ENCODE measurements at regions not wholly inside any gene's neighbourhood (a gene's known extent, or its start where the extent isn't known, plus 50 kb on each side); places are given as distances from the start of the nearest gene placed in this dataset.

DNA sequence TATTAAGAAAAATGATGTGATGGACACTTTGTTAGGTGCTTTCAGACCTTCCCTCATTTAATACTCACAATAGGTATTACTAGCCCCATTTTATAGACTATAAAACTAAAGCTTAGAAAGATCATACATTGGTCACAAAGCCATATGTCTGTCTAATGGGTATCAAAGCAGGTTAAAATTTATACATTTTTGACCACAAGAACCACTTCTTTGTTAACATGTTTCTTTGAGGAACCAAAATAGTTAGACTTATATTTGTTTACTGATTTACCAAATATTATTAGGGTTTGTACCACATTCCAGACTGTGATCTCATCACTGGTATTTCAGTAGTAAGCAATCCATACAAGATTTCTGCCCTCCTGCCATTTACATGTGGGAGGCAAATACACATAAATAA is 363.3 kb downstream of the NAF1 start:
- H3K36me3 Mint-ChIP-seq (ENCODE audit: unreplicated experiment) = no peaks in the 10 kb centered on the region
- TF ChIP-seq, protein P1, sequence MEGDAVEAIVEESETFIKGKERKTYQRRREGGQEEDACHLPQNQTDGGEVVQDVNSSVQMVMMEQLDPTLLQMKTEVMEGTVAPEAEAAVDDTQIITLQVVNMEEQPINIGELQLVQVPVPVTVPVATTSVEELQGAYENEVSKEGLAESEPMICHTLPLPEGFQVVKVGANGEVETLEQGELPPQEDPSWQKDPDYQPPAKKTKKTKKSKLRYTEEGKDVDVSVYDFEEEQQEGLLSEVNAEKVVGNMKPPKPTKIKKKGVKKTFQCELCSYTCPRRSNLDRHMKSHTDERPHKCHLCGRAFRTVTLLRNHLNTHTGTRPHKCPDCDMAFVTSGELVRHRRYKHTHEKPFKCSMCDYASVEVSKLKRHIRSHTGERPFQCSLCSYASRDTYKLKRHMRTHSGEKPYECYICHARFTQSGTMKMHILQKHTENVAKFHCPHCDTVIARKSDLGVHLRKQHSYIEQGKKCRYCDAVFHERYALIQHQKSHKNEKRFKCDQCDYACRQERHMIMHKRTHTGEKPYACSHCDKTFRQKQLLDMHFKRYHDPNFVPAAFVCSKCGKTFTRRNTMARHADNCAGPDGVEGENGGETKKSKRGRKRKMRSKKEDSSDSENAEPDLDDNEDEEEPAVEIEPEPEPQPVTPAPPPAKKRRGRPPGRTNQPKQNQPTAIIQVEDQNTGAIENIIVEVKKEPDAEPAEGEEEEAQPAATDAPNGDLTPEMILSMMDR (IDR thresholded peaks at IDR 0.05) = no peak
- H3K4me3 Mint-ChIP-seq (ENCODE audit: unreplicated experiment) = no peak overlapping the region
- H3K9me3 Mint-ChIP-seq (ENCODE audit: unreplicated experiment) = peaks cover 9% of the 10 kb centered on the region
- H3K27me3 Mint-ChIP-seq (ENCODE audit: unreplicated experiment) = no peaks in the 10 kb centered on the region
- no peaks in the 10 kb centered on the region for H3K4me1 Mint-ChIP-seq (ENCODE audit: unreplicated experiment)
- no peak overlapping the region for H3K27ac Mint-ChIP-seq (ENCODE audit: unreplicated experiment)
- no peak for DNase-seq (ENCODE audit: extremely low spot score, unreplicated experiment)

DNA sequence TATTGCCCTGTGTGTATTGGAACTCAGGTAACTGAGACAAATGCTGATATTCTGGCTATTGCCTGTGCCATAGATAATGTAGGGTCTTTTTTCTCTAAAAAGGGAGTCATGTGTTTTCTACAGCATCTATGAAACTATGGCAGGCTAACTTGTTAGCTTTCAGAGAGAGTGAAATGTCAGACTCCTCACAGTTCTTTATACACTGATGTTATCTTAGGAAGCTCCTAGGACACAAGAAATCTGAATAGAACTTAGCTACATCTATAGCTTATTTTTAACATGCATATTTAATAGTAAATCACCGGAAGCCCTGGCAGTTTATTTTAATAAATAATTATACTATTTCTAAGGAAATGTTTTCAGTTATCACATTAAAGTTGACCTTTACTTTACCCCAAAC is 369.6 kb downstream of the NAF1 start:
- no peak overlapping the region for H3K4me3 Mint-ChIP-seq (ENCODE audit: unreplicated experiment)
- H3K27me3 Mint-ChIP-seq (ENCODE audit: unreplicated experiment) = peaks cover 14% of the 10 kb centered on the region
- H3K4me1 Mint-ChIP-seq (ENCODE audit: unreplicated experiment) = no peaks in the 10 kb centered on the region
- H3K27ac Mint-ChIP-seq (ENCODE audit: unreplicated experiment) = no peak overlapping the region
- peaks cover 9% of the 10 kb centered on the region for H3K9me3 Mint-ChIP-seq (ENCODE audit: unreplicated experiment)
- TF ChIP-seq, protein P1 (IDR thresholded peaks at IDR 0.05) = no peak
- DNase-seq (ENCODE audit: extremely low spot score, unreplicated experiment) = no peak
- no peaks in the 10 kb centered on the region for H3K36me3 Mint-ChIP-seq (ENCODE audit: unreplicated experiment)

DNA sequence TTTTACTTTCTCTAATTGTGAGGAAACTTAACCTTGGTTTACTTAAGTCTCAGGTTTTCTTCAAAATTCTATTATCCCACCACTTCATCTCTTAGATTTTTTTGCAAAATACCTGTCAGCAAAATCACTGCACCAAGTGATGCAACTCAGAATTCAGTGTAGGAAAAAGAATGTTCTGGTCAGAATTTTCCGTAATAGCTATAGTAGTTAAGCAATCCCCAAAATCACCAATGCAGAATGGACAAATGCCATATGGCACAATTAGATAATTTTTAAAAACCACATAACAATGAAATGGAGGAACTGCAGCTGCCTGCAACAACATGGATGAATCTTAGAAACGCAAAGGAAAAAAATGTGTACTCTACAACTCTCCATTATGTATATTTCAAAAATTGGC is 373.1 kb downstream of the NAF1 start:
- H3K27ac Mint-ChIP-seq (ENCODE audit: unreplicated experiment) = no peak overlapping the region
- TF ChIP-seq, protein P1 (IDR thresholded peaks at IDR 0.05) = no peak
- H3K4me1 Mint-ChIP-seq (ENCODE audit: unreplicated experiment) = no peaks in the 10 kb centered on the region
- H3K9me3 Mint-ChIP-seq (ENCODE audit: unreplicated experiment) = no peaks in the 10 kb centered on the region
- DNase-seq (ENCODE audit: extremely low spot score, unreplicated experiment) = no peak
- no peak overlapping the region for H3K4me3 Mint-ChIP-seq (ENCODE audit: unreplicated experiment)
- H3K36me3 Mint-ChIP-seq (ENCODE audit: unreplicated experiment) = no peaks in the 10 kb centered on the region
- H3K27me3 Mint-ChIP-seq (ENCODE audit: unreplicated experiment) = peaks cover 37% of the 10 kb centered on the region

DNA sequence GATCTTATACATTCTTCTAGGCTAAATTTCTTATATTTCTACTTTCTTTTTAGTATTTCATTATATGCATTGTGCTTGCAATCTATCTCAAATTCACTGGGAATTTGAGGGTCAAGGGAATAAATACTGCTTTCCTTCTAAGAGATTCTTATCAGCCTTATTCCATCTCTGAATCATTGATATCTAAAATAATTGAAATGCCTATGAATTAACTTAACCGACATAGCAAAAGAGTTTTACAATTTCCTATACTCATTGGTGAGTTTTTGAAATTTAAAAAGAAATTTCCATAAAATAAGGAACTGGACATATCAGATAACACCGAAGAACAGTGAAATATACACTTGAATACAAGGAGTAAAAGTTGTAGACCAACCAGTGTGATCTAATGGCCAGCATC is 373.7 kb downstream of the NAF1 start:
- TF ChIP-seq, protein P1 (IDR thresholded peaks at IDR 0.05) = no peak
- H3K27ac Mint-ChIP-seq (ENCODE audit: unreplicated experiment) = no peak overlapping the region
- DNase-seq (ENCODE audit: extremely low spot score, unreplicated experiment) = no peak
- H3K4me3 Mint-ChIP-seq (ENCODE audit: unreplicated experiment) = no peak overlapping the region
- H3K36me3 Mint-ChIP-seq (ENCODE audit: unreplicated experiment) = no peaks in the 10 kb centered on the region
- no peaks in the 10 kb centered on the region for H3K9me3 Mint-ChIP-seq (ENCODE audit: unreplicated experiment)
- peaks cover 42% of the 10 kb centered on the region for H3K27me3 Mint-ChIP-seq (ENCODE audit: unreplicated experiment)
- H3K4me1 Mint-ChIP-seq (ENCODE audit: unreplicated experiment) = no peaks in the 10 kb centered on the region

DNA sequence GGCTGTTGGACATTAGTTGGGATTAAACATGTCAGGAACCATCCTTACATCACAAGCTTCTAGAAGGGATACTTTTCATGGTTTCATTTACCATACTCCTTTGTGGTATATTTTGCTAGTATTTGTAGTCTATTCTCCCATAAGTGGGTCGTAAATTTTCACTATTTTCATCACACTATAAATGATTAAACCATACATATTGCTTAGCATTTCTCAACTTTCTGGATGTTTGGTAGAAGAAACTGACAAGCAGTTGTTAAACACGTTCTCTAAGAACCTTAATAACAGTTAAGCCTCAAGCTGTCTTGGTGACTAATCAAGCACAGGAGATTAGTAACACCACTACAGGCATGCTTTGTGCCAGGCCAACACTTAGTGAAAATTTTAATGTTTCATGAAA is 375.5 kb downstream of the NAF1 start:
- H3K4me1 Mint-ChIP-seq (ENCODE audit: unreplicated experiment) = no peaks in the 10 kb centered on the region
- DNase-seq (ENCODE audit: extremely low spot score, unreplicated experiment) = no peak
- H3K27ac Mint-ChIP-seq (ENCODE audit: unreplicated experiment) = no peak overlapping the region
- H3K36me3 Mint-ChIP-seq (ENCODE audit: unreplicated experiment) = no peaks in the 10 kb centered on the region
- TF ChIP-seq, protein P1 (IDR thresholded peaks at IDR 0.05) = no peak
- no peak overlapping the region for H3K4me3 Mint-ChIP-seq (ENCODE audit: unreplicated experiment)
- H3K27me3 Mint-ChIP-seq (ENCODE audit: unreplicated experiment) = peaks cover 42% of the 10 kb centered on the region
- no peaks in the 10 kb centered on the region for H3K9me3 Mint-ChIP-seq (ENCODE audit: unreplicated experiment)

Data from osteocyte (in vitro differentiated cells).